ENCODE measurements at regions not wholly inside any gene's neighbourhood (a gene's known extent, or its start where the extent isn't known, plus 50 kb on each side); places are given as distances from the start of the nearest gene placed in this dataset.

DNA sequence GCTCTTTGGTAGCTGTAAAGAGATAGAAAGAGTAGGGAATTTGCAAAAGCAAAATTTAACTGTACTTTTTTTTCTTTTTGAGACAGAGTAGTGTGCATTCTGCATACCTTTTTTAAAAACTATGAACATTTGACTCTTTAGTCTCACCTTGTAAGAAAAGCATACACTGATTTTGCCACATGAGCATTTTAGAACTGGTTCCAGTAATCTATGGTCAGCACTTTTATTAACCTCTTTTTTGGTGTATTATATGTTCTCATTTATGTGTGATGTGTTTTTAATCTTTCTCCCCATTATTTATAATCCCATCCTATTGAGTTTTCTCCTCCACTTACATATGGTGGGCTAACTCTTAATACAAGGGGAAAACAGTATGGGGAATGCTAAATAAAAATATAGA, 1111.4 kb downstream of the FLRT2 start:
- no peak for DNase-seq

DNA sequence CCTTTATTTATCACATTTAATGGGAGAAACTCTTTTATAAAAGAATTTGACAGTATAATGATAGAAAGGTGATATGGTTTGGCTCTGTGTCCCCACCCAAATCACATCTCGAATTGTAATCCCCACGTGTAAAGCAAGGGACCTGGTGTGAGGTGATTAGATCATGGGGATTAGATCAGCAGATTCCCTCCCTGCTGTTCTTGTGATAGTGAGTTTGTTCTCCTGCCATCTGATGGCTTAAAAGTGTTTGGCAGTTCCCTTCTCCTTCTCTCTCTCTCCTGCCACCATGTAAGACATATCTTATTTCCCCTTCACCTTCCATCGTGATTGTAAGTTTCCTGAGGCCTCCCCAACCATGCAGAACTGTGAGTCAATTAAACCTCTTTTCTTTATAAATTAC, 1110.3 kb downstream of the FLRT2 start:
- DNase-seq: no peak

DNA sequence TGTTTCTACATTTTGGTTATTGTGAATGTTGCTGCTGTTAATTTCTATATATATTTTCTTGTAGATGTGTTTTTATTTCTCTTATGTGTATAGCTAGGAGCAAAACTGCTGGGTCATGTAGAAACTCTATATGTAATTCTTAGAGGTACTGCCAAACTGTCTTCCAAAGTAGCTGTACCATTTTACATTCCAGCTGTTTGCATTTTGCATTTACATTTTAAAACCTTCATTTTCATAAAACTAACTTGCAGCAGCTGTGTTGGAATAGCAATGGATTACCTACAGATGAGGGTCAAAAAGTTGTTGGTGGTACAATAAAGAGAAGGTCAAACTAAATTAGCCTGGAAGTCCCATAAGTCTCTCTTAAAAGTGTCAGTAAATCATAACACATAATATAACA, 1109.7 kb downstream of the FLRT2 start:
- DNase-seq: no peak

DNA sequence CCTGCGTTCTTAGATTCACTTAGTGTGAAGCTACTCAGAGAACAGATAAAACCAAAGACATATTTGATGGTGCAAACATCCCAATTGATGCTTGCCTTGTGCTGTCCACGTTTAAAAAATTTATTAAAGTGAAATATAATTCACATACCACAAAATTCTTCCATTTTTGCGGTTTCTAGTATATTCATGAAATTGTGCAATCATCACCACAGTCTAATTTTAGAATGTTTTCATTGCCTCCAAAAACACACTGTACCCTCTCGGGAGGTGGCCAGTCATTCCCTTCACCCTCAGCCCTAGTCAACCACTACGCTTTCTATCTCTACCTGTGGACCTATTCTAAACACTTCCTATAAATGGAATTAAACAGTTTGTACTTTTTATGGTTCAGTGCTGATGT, 1109.2 kb downstream of the FLRT2 start:
- DNase-seq: no peak

DNA sequence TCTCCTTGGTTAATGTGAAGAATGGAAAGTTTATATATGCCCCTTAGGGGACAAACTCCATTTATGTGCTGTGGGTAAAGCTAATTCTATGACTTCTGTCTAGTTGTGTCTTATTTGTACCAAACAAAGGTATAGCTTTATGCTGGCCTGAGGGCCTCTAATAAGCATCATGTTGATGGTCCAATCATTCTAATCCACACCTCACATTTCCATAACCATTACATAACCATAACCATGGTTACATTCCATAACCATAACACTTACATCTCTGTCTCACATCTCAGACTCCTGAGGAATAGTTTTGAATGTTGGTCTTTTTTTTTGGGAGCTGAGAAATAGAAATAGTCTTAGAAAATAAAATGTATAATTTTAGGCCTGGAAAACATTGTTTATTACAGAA, 1097.1 kb downstream of the FLRT2 start:
- DNase-seq: no peak

DNA sequence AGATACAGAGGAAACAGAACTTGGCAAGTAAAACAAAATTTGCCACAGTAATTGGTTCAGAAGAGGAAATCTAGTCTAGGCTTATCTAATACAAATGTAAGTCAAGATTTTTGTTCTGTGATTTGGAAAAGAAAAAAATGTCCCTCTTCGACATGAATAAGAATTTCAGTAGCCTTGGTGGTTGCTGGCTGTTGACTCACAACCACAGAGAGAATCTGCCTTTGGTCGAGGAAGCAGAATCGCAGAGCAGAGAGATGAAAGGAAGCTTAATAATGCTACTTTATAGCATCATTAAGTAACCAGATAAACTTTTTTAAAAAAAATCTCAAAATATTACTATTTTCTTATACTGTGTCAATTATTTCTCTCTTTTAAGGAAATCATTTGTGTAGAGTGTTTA, 1096.6 kb downstream of the FLRT2 start:
- DNase-seq: no peak

DNA sequence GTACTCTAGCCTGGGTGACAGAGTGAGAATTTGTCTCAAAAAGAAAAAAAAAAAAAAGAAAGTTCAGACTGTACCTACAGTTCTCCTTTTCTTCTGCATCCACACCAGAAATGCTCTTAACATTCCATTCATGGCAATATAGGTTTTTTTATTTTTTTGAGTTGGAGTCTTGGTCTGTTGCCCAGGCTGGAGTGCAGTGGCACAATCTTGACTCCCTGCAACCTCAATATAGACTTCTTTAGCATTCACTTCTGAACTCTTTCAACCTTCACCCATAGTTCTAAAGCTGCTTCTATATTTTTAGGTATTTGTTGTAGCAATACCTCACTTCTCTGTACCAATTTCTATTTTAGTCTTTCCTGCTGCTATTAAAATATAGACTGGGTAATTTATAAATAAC, 1095.7 kb downstream of the FLRT2 start:
- DNase-seq: no peak

DNA sequence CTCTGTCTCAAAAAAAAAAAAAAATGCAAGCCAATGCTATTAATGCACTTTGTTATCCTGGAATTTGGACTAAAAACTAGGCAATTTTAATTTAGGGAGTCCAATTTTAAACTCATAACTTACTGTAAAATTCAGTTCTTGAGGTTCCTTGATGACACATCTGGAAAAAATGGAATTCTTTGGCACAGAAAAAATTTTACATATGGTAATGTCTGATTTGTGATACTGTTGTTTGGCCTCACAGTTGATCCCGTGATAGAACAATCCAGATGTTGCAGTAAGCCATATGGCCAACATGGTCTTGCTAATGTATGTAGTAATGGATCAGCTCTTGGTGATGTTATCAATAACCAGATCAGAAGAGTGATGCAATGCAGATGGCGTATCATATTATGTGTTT, 1089.8 kb downstream of the FLRT2 start:
- DNase-seq: no peak

DNA sequence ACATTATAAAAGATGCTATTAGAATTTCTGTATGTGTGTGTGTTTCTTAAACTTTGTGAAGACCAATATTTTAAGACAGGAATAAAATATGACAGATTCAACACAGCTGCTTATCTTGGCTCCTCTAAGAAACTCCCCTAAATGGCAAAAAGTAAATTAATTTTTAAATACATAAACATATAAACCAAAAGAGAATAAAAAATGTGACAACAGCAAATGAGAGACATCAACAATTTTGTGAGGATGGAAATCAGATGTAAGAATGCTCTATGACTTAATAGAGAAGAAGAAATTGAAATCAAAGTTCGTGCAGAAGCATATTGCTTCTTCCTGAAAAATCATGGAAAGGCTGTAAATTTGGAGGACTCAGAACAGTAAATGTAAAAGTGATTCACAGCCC, 1083.8 kb downstream of the FLRT2 start:
- DNase-seq: no peak

DNA sequence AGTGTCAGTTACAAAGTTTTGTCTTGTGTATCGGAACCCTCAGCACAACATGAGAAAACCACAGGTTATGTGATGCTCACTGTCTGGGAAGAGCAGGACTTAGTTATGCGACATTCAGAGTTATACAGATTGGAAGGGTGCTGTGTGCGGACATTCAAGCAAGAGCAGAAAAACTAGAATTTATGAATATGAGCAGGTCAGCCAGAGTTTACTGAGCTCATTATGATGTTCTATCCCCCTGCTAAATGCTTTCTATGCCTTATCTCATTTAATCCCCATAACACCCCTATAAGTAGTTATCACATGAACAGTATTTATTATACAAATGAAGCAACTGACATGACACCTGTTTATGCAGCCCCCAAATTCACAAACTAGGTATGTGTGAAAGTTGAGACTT, 1083.2 kb downstream of the FLRT2 start:
- no peak for DNase-seq

DNA sequence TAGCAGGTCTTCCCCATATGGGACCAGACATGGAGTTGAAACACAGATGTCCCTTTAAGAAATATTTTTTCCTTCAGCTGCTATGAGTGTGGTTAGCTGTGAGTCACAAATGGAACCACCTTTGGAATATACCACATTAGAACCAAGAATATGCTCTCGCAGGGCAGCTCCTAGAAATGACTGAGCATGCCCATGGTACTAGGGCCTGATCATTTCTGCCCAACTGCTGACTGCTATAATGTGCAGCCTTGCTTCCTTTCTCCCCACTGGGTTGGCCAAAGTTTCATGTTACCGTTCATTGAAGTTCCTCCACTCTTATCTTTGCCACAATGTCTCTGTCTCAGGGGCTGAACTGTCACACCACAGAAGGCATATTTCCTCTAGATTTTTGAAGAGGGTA, 1074.6 kb downstream of the FLRT2 start:
- DNase-seq: no peak

DNA sequence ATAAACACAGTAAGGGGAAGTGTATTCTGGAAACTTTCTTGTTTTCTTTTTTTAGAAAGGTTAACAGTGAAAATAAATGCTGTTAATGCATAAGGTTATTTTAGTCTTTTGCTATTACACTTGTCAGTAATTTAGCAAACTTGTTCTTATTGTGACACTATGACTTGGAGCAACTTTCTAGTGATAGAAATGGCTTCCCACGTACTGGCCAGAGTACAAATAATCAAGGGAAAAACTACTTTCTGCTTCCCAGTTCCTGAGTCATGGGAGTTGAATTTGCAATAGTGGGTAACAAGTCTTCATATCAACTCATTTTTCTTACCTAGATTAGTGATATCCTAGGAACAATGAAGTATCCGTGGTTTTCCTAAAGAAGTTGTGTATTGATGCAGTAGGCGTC, 1072.3 kb downstream of the FLRT2 start:
- DNase-seq: no peak

DNA sequence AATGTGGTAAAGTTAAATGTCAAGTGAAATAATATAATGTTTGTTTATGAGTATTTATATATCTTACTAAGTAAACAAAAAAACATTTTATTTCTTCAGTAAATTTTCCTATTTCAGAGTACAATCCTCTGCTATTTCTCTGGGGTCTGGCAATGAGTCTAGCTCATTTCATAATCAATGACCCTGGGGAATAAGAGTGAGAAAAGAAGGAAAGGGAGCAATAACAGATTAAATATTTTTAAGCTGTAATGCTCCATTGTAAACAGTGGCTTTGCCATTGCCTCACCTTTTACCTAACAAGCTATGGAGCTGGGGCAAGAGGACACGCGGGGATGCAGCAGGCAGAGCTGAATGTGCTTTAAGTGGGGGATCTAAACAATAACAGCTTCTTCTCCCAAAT, 1071.9 kb downstream of the FLRT2 start:
- DNase-seq: no peak

DNA sequence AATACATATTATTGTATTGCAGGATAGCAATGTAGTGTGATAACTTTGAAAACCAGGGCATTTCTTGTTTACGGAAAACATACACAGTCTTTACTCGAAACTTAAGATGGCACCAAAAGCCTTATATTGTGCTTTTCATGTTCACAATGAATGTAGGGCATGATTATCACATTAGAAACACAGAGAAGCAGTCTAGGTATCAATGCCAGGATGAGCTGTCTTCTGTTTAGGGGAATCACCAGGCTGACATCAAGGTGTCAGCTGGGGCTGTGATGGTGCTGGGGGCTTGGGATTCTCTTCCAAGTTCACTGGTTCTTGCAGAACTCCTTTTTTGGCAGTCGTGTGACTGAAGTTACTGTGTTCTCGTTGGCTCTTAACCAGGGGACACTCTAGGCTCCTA, 1067.3 kb downstream of the FLRT2 start:
- DNase-seq: no peak

DNA sequence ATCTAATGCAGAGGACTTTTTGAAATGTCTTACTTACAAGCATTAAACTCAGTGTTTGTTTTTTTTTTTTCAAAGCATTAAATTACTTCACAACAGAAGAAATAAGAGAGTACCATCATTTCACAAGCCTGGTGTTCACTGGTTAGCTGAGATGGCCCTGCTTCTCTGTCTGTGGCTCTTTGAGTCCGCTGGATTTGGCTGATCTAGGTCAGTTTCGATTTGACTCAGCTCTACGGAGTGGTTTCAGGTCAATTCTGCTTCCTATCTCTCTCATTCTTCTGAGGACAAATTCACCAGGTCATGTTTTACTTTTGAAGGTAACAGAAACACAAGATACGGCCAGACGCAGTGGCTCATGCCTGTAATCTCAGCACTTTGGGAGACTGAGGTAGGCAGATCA, 1066.1 kb downstream of the FLRT2 start:
- DNase-seq: no peak

DNA sequence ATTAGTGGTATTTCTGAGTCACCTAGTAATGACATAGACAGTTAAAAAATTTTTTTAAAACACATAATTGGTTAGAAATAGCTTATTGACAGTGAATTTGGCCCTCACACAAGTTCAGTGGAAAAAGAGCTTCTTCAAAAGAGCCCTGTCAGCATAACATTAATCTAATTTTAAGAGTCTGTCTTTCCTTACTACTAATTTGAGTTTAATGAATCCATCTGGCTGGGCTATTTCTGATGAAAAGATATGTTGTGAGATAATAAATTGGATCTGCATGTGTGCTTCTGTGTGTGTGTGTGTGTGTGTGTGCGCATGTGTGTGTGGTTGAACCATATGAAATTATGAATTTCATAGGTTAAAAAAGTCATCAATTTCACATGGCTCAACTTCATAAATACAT, 1045.2 kb downstream of the FLRT2 start:
- no peak for DNase-seq

DNA sequence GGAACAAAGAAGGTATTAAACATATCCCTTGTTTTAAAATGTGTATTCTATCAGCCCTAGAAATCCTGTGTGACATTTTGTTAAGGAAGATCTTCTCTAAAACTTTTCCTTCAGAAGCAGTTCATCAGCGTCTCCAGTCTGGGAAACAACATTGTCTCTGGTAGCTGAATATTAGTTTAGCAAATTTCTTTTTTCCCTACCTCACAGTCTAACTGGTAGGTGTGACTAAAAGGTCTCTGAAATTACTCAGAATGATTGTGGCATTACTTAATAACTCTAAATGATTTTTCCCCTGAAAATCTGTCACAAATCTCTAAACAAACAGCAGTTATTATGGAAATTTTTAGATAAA, 1044.8 kb downstream of the FLRT2 start:
- DNase-seq: no peak

DNA sequence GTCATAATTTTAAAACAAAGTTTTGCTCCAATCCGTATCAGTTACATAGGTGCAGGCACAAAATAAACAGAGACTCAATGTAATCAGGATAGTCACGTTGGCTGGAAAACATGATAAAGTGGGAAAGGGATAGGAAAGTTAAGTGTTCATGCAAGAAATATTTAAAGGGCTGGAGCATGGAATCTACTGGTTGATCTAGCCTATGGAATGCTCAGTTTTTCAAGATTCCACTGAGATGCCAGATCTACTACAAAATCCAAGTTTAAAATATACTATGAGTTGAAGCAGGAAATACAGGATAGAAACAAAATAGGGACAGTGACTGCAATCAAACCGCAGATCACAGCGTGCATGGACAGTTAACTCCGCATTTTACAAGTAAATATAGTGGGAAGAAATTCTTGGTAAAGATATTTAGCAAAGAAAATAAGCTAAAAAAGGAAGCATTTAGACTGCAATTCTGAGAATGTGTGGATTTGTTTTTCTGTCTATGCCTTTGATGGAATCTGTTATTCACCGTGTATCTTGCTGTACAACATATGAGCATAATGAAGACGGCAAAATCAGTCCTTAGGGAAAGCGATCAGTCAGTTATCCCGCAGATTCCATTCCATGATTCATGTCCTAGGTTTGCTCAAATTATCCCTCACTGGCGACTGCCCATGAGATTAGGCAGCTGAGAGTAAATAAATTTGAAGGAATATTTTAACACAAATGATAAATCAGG, 1044.3 kb downstream of the FLRT2 start:
- no peak for DNase-seq

DNA sequence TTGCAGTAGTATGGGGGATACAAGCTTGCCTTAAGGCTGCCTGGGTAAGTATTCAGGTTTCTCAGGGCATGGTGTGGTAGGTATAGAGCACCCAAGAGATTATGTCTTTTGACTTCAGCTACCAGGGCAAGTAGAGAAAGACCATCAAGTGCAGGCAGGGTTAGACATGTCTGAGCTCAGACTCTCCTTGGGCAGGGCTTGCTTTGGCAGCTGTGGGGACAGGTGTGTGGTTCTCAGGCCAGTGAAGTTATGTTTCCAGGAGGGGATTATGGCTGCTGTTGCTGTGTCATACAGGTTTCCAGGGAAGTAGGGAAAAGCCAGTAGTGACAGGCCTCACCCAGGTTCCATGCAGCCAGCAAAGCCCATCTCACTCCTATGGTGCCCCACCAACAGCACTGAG, 1040.4 kb downstream of the FLRT2 start:
- no peak for DNase-seq

DNA sequence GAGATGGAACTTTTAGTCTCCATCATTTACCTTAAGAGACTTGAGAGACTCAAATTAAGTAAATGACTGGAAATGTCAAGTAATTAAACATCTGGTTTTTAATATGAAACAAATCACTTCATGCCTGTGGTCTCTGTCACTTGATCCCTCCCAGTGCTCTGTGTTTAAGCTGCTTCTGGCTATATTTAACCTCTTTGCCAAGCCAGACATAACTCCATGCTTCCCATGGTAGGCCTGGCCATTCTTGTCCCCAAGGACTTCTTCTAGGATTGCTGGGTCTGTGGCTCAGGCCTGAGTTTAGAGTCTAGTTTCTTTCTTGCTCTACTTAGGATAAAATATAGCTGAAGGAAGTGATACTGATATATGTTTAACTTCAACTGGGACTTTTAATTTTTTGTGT, 1013.6 kb downstream of the FLRT2 start:
- DNase-seq: no peak

DNA sequence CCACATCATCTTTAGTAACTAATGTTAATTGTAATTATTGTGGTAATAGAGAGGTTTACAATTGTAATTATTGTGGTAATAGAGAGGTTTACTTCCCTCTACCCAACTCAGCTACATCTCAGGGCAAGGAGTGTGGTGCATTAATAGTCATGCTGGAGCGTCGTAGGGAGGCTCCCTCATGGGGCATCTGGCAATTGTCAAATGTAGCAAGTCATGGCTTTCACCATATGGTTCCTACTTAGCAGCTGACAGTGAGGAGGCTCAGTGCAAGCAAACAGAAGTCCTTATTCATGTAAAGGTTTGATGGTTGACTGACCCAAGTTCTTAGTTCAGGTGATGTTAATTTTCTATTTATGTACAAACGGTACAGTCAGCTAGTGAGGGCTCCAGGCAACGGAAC, 1012.0 kb downstream of the FLRT2 start:
- no peak for DNase-seq

DNA sequence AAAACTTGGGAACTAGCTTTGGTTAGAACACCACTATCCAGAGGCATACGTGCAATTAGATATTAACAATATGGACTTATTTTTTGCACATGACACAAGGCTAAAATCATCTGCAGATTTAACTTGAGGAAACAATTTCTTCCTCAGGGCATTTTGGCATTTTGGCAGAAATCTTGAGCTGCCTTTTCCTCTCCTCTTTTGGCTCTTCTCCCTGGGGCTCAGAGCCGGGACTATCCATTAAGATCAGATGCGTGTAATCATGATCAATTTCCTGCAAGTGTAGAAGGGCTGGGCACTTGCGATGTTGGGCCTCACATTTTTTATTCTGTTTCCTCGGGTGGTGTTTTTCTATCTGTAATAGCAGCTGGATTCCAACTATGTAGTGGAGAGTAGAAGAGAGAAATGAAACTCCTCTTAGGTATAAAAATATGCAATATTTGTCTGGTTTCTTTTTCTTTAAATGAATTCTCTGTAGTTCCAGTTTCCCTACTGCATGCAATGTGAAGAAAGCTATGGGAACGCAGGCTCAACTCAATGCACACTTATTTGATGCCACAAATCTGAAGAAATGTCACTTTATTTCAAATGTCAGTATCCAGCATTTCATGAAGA, 1010.8 kb downstream of the FLRT2 start:
- DNase-seq: no peak

DNA sequence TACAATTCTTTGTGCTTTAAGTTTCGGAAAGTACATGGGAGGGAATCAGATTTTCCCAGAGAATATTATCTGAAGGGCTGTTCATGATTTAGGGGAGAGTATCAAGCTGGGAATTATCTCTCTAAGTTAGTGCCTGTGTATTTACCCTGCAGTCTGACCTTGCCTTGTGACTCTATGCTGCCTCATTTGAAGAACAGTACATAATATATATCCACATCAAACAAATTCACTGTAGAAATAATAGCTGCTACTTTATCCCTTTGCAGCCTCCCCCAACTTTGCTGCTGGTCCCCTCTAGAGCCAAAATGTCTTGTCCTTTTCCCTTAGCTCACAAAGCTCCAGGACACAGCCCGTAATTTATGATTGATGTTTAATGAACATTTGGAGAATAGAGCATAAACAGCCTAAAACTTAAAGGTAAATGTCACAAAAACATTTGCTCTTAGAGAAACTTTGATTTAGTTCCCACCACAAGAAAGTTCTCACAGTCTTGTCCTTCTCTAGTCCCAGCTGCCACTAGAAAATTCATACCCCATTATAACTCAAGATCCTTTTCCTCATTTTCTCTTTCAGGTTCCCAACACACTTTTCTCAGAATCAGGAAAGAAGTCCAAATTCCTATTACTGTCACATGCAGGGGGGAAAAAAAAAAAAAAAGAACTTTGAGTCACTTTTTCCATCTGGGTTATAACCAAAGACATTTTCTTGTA, 1009.6 kb downstream of the FLRT2 start:
- DNase-seq: no peak

Measured in amygdala (tissue), 56 donors.